Activated naive CD4-positive, alpha-beta T cell treated with anti-CD3 and anti-CD28 coated beads, Interleukin-2, amount 50 U/mL, for 72 hours (primary cell): ENCODE measurements at regions not wholly inside any gene's neighbourhood (a gene's known extent, or its start where the extent isn't known, plus 50 kb on each side); places are given as distances from the start of the nearest gene placed in this dataset.
"Not testable (repeated sequence)": the region's sequence is repeated elsewhere in the genome, so short reads cannot be mapped to it uniquely, and the experiment has no call there.

Experiments used
- ATAC-seq, 2 donors: fragments of 150-1000 bp; cut with Tn5 transposase; 2 replicates each; pipeline ENCODE4 v1.10.0; 2021; ENCODE audit warnings: mild to moderate bottlenecking in 2 of 2, moderate library complexity in 2 of 2
- DNase-seq, 2 donors: peaks; one replicate each; pipeline ENCODE4 v3.0.0; 2021 to 2022; ENCODE audit warnings: low spot score in 2 of 2
- H3K27ac Mint-ChIP-seq, 2 donors: one replicate each; pipeline ENCODE4 v1.8.0; 2022; ENCODE audit warnings: mild to moderate bottlenecking in 2 of 2, mixed read lengths in 2 of 2
- H3K36me3 Mint-ChIP-seq, 2 donors: one replicate each; pipeline ENCODE4 v1.8.0; 2022; ENCODE audit warnings: mixed read lengths in 2 of 2
- H3K9me3 Mint-ChIP-seq, 2 donors: one replicate each; pipeline ENCODE4 v1.8.0; 2022; ENCODE audit warnings: mixed read lengths in 2 of 2

- Mint-ChIP-seq H3K27ac (no peak overlapping the region), H3K9me3 (peaks cover 5 to 6% of the 10 kb centered on the region in 2 donors), H3K36me3 (no peaks in the 10 kb centered on the region)
- ATAC-seq (no peak), DNase-seq (no peak)
These were observed 274.5 kb upstream of the AZI2 start for GRCh38 chr3:28623106-28623505.

- H3K27ac Mint-ChIP-seq = no peak overlapping the region
- ATAC-seq (no peak), DNase-seq (no peak)
- peaks cover 5 to 6% of the 10 kb centered on the region in 2 donors for H3K9me3 Mint-ChIP-seq
- no peaks in the 10 kb centered on the region for H3K36me3 Mint-ChIP-seq
These were observed 275.5 kb upstream of the AZI2 start for GRCh38 chr3:28624084-28624483.

- not testable (repeated sequence) for ATAC-seq, H3K27ac Mint-ChIP-seq, DNase-seq, H3K36me3 Mint-ChIP-seq, H3K9me3 Mint-ChIP-seq
These were observed 279.2 kb upstream of the AZI2 start for GRCh38 chr3:28627843-28628242.

- DNase-seq (no peak), ATAC-seq (no peak)
- H3K27ac Mint-ChIP-seq = no peak overlapping the region
- H3K9me3 Mint-ChIP-seq = no peaks in the 10 kb centered on the region
- no peaks in the 10 kb centered on the region for H3K36me3 Mint-ChIP-seq
These were observed 285.4 kb upstream of the AZI2 start for GRCh38 chr3:28634019-28634418.

GRCh38 chr3:28637742-28638141 is 289.1 kb upstream of the AZI2 start:
- DNase-seq = no peak
- no peak for ATAC-seq

GRCh38 chr3:28645149-28645548 is 296.5 kb upstream of the AZI2 start:
- DNase-seq (no peak), ATAC-seq (no peak)
- Mint-ChIP-seq H3K36me3 (no peaks in the 10 kb centered on the region), H3K27ac (no peak overlapping the region), H3K9me3 (no peaks in the 10 kb centered on the region)

More at GRCh38 chr3:28637742-28638141, 289.1 kb upstream of the AZI2 start:
- H3K36me3 Mint-ChIP-seq = no peaks in the 10 kb centered on the region
- H3K27ac Mint-ChIP-seq = no peak overlapping the region
- H3K9me3 Mint-ChIP-seq = no peaks in the 10 kb centered on the region

GRCh38 chr3:28646435-28646834 is 297.8 kb upstream of the AZI2 start:
- no peaks in the 10 kb centered on the region for H3K9me3 Mint-ChIP-seq
- no peak for DNase-seq
- no peak overlapping the region for H3K27ac Mint-ChIP-seq
- no peaks in the 10 kb centered on the region for H3K36me3 Mint-ChIP-seq
- no peak for ATAC-seq

GRCh38 chr3:28649266-28649665 is 300.6 kb upstream of the AZI2 start:
- ATAC-seq (no peak), DNase-seq (no peak)
- H3K36me3 Mint-ChIP-seq = no peaks in the 10 kb centered on the region
- H3K9me3 Mint-ChIP-seq = no peaks in the 10 kb centered on the region
- H3K27ac Mint-ChIP-seq = no peak overlapping the region

- H3K27ac Mint-ChIP-seq = no peak overlapping the region
- no peak for DNase-seq
- ATAC-seq = no peak
- H3K36me3 Mint-ChIP-seq = no peaks in the 10 kb centered on the region
- H3K9me3 Mint-ChIP-seq = no peaks in the 10 kb centered on the region
These were observed 302.5 kb upstream of the AZI2 start for GRCh38 chr3:28651159-28651558.

- no peak for ATAC-seq
- no peaks in the 10 kb centered on the region for H3K36me3 Mint-ChIP-seq
- no peak overlapping the region for H3K27ac Mint-ChIP-seq
- no peaks in the 10 kb centered on the region for H3K9me3 Mint-ChIP-seq
- no peak for DNase-seq
These were observed 315.5 kb upstream of the AZI2 start for GRCh38 chr3:28664123-28664522.

GRCh38 chr3:28667646-28668621 is 319.3 kb upstream of the AZI2 start:
- H3K27ac Mint-ChIP-seq = no peak overlapping the region
- DNase-seq (peak in 1 of 2 donors; percentile 63), ATAC-seq (peak; percentile 74 to 86)
- no peaks in the 10 kb centered on the region for H3K9me3 Mint-ChIP-seq
- no peaks in the 10 kb centered on the region for H3K36me3 Mint-ChIP-seq

- Mint-ChIP-seq H3K9me3 (no peaks in the 10 kb centered on the region), H3K36me3 (no peaks in the 10 kb centered on the region), H3K27ac (no peak overlapping the region)
- no peak for DNase-seq
- no peak for ATAC-seq
These were observed 321.2 kb upstream of the AZI2 start for GRCh38 chr3:28669870-28670269.

GRCh38 chr3:28672406-28672805 is 323.8 kb upstream of the AZI2 start:
- ATAC-seq (no peak), DNase-seq (no peak)
- peaks cover 0 to 8% of the 10 kb centered on the region in 2 donors for H3K36me3 Mint-ChIP-seq
- H3K9me3 Mint-ChIP-seq = peaks cover 0 to 6% of the 10 kb centered on the region in 2 donors
- no peak overlapping the region for H3K27ac Mint-ChIP-seq

GRCh38 chr3:28673446-28673845 is 324.8 kb upstream of the AZI2 start:
- DNase-seq (no peak), ATAC-seq (no peak)
- H3K9me3 Mint-ChIP-seq = peaks cover 0 to 6% of the 10 kb centered on the region in 2 donors
- peaks cover 0 to 8% of the 10 kb centered on the region in 2 donors for H3K36me3 Mint-ChIP-seq
- H3K27ac Mint-ChIP-seq = no peak overlapping the region

GRCh38 chr3:28674212-28674611 is 325.6 kb upstream of the AZI2 start:
- DNase-seq (no peak), ATAC-seq (no peak)
- Mint-ChIP-seq H3K9me3 (peaks cover 0 to 6% of the 10 kb centered on the region in 2 donors), H3K27ac (no peak overlapping the region), H3K36me3 (peaks cover 0 to 8% of the 10 kb centered on the region in 2 donors)

- no peak overlapping the region for H3K27ac Mint-ChIP-seq
- DNase-seq = no peak
- H3K9me3 Mint-ChIP-seq = peaks cover 0 to 6% of the 10 kb centered on the region in 2 donors
- peaks cover 0 to 8% of the 10 kb centered on the region in 2 donors for H3K36me3 Mint-ChIP-seq
- ATAC-seq = no peak
These were observed 329.0 kb upstream of the AZI2 start for GRCh38 chr3:28677581-28677980.

GRCh38 chr3:28678086-28678485 is 329.5 kb upstream of the AZI2 start:
- Mint-ChIP-seq H3K36me3 (peaks cover 0 to 8% of the 10 kb centered on the region in 2 donors), H3K27ac (no peak overlapping the region), H3K9me3 (peaks cover 0 to 6% of the 10 kb centered on the region in 2 donors)
- DNase-seq (no peak), ATAC-seq (no peak)

- Mint-ChIP-seq H3K27ac (no peak overlapping the region), H3K9me3 (peaks cover 6% of the 10 kb centered on the region in 2 donors), H3K36me3 (peaks cover 0 to 8% of the 10 kb centered on the region in 2 donors)
- ATAC-seq (no peak), DNase-seq (no peak)
These were observed 331.4 kb upstream of the AZI2 start for GRCh38 chr3:28680050-28680449.
